Caki2 (cell line): ENCODE measurements at regions not wholly inside any gene's neighbourhood (a gene's known extent, or its start where the extent isn't known, plus 50 kb on each side); places are given as distances from the start of the nearest gene placed in this dataset.
"Not testable (repeated sequence)": the region's sequence is repeated elsewhere in the genome, so short reads cannot be mapped to it uniquely, and the experiment has no call there.

Experiments used
- DNase-seq: peaks from one replicate; pipeline ENCODE4 v3.0.0-alpha.2; 2015; ENCODE audit warnings: low read depth
- in situ Hi-C: cut with HindIII; loops from 2 replicates; pipeline ENCODE4 v1.10.0; 2016; ENCODE audit warnings: low sequenced_read_pairs, low pct_unique_long_range_greater_than_20kb, mixed read lengths

- no peak for DNase-seq
- in situ Hi-C loops = no loop called here
Measured at GRCh38 chr6:27778625-27779417, 133.4 kb downstream of the OR2B2 start.

- in situ Hi-C loops = no loop called here
- no peak for DNase-seq
Measured at GRCh38 chr6:27777614-27778355, 134.4 kb downstream of the OR2B2 start.

GRCh38 chr6:27777126-27777525 lies 135.1 kb downstream of the OR2B2 start:
- in situ Hi-C loops = no loop called here
- DNase-seq = no peak

GRCh38 chr6:27776504-27776903 lies 135.7 kb downstream of the OR2B2 start:
- in situ Hi-C loops = no loop called here
- DNase-seq = no peak

GRCh38 chr6:27775796-27776184 lies 136.4 kb downstream of the OR2B2 start:
- in situ Hi-C loops = no loop called here
- DNase-seq = peak; percentile 26

GRCh38 chr6:27775138-27775795 lies 136.9 kb downstream of the OR2B2 start:
- DNase-seq, in situ Hi-C loops: not testable (repeated sequence)

GRCh38 chr6:27774264-27774600 lies 138.0 kb downstream of the OR2B2 start:
- in situ Hi-C loops, DNase-seq: not testable (repeated sequence)

GRCh38 chr6:27773542-27774263 lies 138.5 kb downstream of the OR2B2 start:
- in situ Hi-C loops = not testable (repeated sequence)
- DNase-seq = peak; percentile 27

- in situ Hi-C loops = no loop called here
- DNase-seq = peak; percentile 94
Measured at GRCh38 chr6:27772261-27773001, 139.8 kb downstream of the OR2B2 start.

- in situ Hi-C loops = no loop called here
- no peak for DNase-seq
Measured at GRCh38 chr6:27771235-27771634, 141.0 kb downstream of the OR2B2 start.

- DNase-seq = no peak
- in situ Hi-C loops = no loop called here
Measured at GRCh38 chr6:27770724-27771123, 141.5 kb downstream of the OR2B2 start.

GRCh38 chr6:27768556-27768955 lies 143.6 kb downstream of the OR2B2 start:
- in situ Hi-C loops = no loop called here
- no peak for DNase-seq

- DNase-seq = no peak
- in situ Hi-C loops = no loop called here
Measured at GRCh38 chr6:27767851-27768250, 144.3 kb downstream of the OR2B2 start.

- in situ Hi-C loops = no loop called here
- DNase-seq = no peak
Measured at GRCh38 chr6:27766405-27766804, 145.8 kb downstream of the OR2B2 start.

GRCh38 chr6:27765028-27765590 lies 147.1 kb downstream of the OR2B2 start:
- in situ Hi-C loops = no loop called here
- DNase-seq = no peak

GRCh38 chr6:27761391-27761790 lies 150.8 kb downstream of the OR2B2 start:
- DNase-seq = no peak
- in situ Hi-C loops = no loop called here

GRCh38 chr6:27760464-27760863 lies 151.7 kb downstream of the OR2B2 start:
- in situ Hi-C loops = no loop called here
- DNase-seq = no peak

GRCh38 chr6:27759930-27760329 lies 152.3 kb downstream of the OR2B2 start:
- in situ Hi-C loops = no loop called here
- DNase-seq = no peak
